NCI-H2081 (cell line): ENCODE measurements at regions not wholly inside any gene's neighbourhood (a gene's known extent, or its start where the extent isn't known, plus 50 kb on each side); places are given as distances from the start of the nearest gene placed in this dataset.
A peak's percentile ranks its signal among the peaks of the same experiment; 100 is the strongest.

Source experiments
- DNase-seq, 2 experiments: peaks; one replicate each; lab custom pipeline; 2025; lab: John Stamatoyannopoulos, UW

GRCh38 chr2:168375195-168375798, 80.8 kb upstream of the CERS6 start:
- no peak for DNase-seq

GRCh38 chr2:168378960-168379669, 77.0 kb upstream of the CERS6 start:
- DNase-seq, result no peak

GRCh38 chr2:168380500-168380899, 75.6 kb upstream of the CERS6 start:
- DNase-seq, result no peak

- peak in 1 of 2 experiments; percentile 26 for DNase-seq
These were observed 64.0 kb upstream of the CERS6 start for GRCh38 chr2:168392024-168392423.

GRCh38 chr2:168392797-168393196, 63.3 kb upstream of the CERS6 start:
- DNase-seq, result no peak

- DNase-seq, result no peak
These were observed 61.8 kb upstream of the CERS6 start for GRCh38 chr2:168394262-168394661.

GRCh38 chr2:168396131-168396530, 59.9 kb upstream of the CERS6 start:
- DNase-seq, result no peak

GRCh38 chr2:168397629-168398028, 58.4 kb upstream of the CERS6 start:
- no peak for DNase-seq

GRCh38 chr2:168401048-168401556, 55.0 kb upstream of the CERS6 start:
- no peak for DNase-seq

GRCh38 chr2:168401771-168402170, 54.3 kb upstream of the CERS6 start:
- no peak for DNase-seq

- DNase-seq, result no peak
These were observed 53.5 kb upstream of the CERS6 start for GRCh38 chr2:168402531-168402930.

- no peak for DNase-seq
These were observed 52.3 kb upstream of the CERS6 start for GRCh38 chr2:168403736-168404135.

- DNase-seq, result no peak
These were observed 51.3 kb upstream of the CERS6 start for GRCh38 chr2:168404764-168405163.
